Upper lobe of left lung (tissue), 6 donors: ENCODE measurements at regions not wholly inside any gene's neighbourhood (a gene's known extent, or its start where the extent isn't known, plus 50 kb on each side); places are given as distances from the start of the nearest gene placed in this dataset.

Experiments used
- ATAC-seq, 2 donors: fragments of 200-7000 bp; cut with Tn5 transposase; one replicate each; pipeline ENCODE4 v1.9.1; 2022; ENCODE audit warnings: mild to moderate bottlenecking in 2 of 2, moderate library complexity in 2 of 2; ENCODE audit not compliant: low FRiP score in 2 of 2
- DNase-seq, 2 donors: peaks; one replicate each; pipeline ENCODE4 v3.0.0-alpha.2; 2019 to 2020
- H3K27ac ChIP-seq, 4 donors: fragments of 200-600 bp; sonication (generic); one replicate each; pipeline ENCODE4 v1.5.1; 2016 to 2019
- H3K27me3 ChIP-seq, 4 donors: fragments of 200-600 bp; sonication (generic); one replicate each; pipeline ENCODE4 v1.5.1; 2017 to 2019
- H3K36me3 ChIP-seq, 4 donors: fragments of 200-600 bp; sonication (generic); one replicate each; pipeline ENCODE4 v1.5.1; 2016 to 2019
- H3K4me1 ChIP-seq, 4 donors: fragments of 200-600 bp; sonication (generic); one replicate each; pipeline ENCODE4 v1.5.1; 2018 to 2019
- H3K4me3 ChIP-seq, 4 donors: fragments of 200-600 bp; sonication (generic); one replicate each; pipeline ENCODE4 v1.5.1; 2017 to 2019; ENCODE audit warnings: mild to moderate bottlenecking in 2 of 4, moderate library complexity in 1 of 4
- H3K9me3 ChIP-seq, 4 donors: fragments of 200-600 bp; sonication (generic); one replicate each; pipeline ENCODE4 v1.5.1; 2018 to 2019
- EP300 ChIP-seq, 4 donors: sonication (generic); formaldehyde crosslinking; IDR thresholded peaks; one replicate each; pipeline ENCODE4 v1.5.1; 2017; ENCODE audit warnings: antibody characterized with exemption in 4 of 4, control low read depth in 2 of 4
- POLR2A ChIP-seq, 4 donors: fragments of 450-650 bp; IDR thresholded peaks; one replicate each; pipeline ENCODE4 v1.5.1; 2016 to 2017; ENCODE audit warnings: antibody characterized with exemption in 4 of 4, mild to moderate bottlenecking in 2 of 4
- POLR2AphosphoS5 ChIP-seq, 2 donors: sonication (generic); formaldehyde crosslinking; IDR thresholded peaks; one replicate each; pipeline ENCODE4 v1.5.1; 2017; ENCODE audit warnings: antibody characterized with exemption in 2 of 2
- WGBS, 2 donors: methylation state at CpG; one replicate each; pipeline ENCODE4 v1.1.5; 2017 to 2018; 5-methylcytosine and 5-hydroxymethylcytosine counted together
- small RNA-seq, 4 donors: library from RNA; depleted of rRNA; stranded (forward); fragments of <200 nt; gene quantifications; one replicate each; pipeline ENCODE3, GENCODE V24; 2016
- TF ChIP-seq, protein P1 (sequence below), 6 experiments: fragments of 450-650 bp in 4 of 6; fragments of 200-600 bp in 2 of 6; sonication (generic) in 2 of 6; IDR thresholded peaks; one replicate each; pipeline ENCODE4 v1.5.1; 2016 to 2019; ENCODE audit warnings: antibody characterized with exemption in 6 of 6
- donor health status: DM: no; HTN: no; CAD: no; lungs with moderate emphysema.
- donor health status: DM: no; HTN: yes; CAD: no; lungs with severe emphysema.

DNA sequence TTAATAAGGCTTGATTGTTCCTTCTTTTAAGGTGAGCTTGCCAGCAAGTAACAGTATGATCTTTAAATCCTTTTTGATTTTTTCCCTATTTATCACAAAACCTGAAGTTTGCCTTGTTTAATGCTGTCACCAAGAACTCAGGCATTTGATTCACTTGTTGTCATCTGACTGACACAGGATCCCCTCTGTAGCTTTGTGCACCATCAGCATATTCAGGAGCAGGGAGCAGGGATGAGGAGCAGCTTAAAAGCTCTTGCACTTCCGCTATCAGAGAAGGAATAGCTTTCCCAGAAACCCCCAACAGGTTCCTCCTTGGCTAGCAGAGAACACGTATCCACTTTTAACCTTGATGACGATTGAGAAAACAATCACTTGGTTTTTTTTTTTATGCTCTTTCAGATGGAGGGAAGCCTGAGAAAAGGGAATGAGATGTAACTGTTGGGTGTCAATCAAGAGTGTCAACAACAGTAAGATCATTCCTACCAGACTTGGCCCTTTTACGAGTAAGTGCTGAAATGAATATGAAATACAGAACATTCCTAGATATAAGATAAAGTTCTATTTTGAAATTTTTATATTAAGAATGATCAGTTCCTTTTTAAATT, 433.1 kb upstream of the CDH18 start:
- H3K27me3 ChIP-seq = no peaks in the 10 kb centered on the region
- 66 to 67% methylated on average over 4 of the region's 4 CpGs for WGBS, 2 donors
- no peak for ATAC-seq

More for the DNA sequence above, 433.1 kb upstream of the CDH18 start:
- DNase-seq = no peak
- no peaks in the 10 kb centered on the region for H3K9me3 ChIP-seq
- H3K36me3 ChIP-seq = no peaks in the 10 kb centered on the region
- H3K27ac ChIP-seq = no peak overlapping the region
- TF ChIP-seq, protein P1, sequence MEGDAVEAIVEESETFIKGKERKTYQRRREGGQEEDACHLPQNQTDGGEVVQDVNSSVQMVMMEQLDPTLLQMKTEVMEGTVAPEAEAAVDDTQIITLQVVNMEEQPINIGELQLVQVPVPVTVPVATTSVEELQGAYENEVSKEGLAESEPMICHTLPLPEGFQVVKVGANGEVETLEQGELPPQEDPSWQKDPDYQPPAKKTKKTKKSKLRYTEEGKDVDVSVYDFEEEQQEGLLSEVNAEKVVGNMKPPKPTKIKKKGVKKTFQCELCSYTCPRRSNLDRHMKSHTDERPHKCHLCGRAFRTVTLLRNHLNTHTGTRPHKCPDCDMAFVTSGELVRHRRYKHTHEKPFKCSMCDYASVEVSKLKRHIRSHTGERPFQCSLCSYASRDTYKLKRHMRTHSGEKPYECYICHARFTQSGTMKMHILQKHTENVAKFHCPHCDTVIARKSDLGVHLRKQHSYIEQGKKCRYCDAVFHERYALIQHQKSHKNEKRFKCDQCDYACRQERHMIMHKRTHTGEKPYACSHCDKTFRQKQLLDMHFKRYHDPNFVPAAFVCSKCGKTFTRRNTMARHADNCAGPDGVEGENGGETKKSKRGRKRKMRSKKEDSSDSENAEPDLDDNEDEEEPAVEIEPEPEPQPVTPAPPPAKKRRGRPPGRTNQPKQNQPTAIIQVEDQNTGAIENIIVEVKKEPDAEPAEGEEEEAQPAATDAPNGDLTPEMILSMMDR (IDR thresholded peaks at IDR 0.05) = no peak
- no peak for TF ChIP-seq POLR2AphosphoS5 (IDR thresholded peaks at IDR 0.05)
- no peak for TF ChIP-seq EP300 (IDR thresholded peaks at IDR 0.05)
- TF ChIP-seq POLR2A (IDR thresholded peaks at IDR 0.05) = no peak
- H3K4me1 ChIP-seq = no peaks in the 10 kb centered on the region
- no peak overlapping the region for H3K4me3 ChIP-seq

Small RNA genes lying in the stretch of these regions (small RNA-seq; reads per million reads assigned to genes)
- gene AC091946.2 = 0 reads per million in 4 donors
- gene AC140172.1 = 0 reads per million in 4 donors
